ENCODE measurements at regions not wholly inside any gene's neighbourhood (a gene's known extent, or its start where the extent isn't known, plus 50 kb on each side); places are given as distances from the start of the nearest gene placed in this dataset.

DNA sequence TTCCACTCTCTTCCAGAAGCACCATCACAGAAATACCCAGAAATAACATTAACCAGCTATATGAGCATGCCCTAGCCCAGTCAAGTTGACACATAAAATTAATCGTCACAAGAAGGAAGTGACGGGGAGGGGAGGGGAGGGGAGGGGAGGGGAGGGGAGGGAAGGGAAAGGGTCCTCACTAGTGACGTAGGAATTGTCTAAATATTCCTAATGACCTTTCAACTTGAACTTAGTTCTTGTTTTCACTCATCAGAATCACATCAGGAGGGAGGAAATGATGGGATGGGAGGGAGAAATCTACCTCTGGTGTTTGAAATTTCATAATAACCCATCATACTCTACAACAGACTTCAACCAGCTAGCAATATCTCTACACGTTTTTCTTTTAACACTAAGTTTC lies 52.2 kb upstream of the NOCT start:
- TF ChIP-seq, protein P1, sequence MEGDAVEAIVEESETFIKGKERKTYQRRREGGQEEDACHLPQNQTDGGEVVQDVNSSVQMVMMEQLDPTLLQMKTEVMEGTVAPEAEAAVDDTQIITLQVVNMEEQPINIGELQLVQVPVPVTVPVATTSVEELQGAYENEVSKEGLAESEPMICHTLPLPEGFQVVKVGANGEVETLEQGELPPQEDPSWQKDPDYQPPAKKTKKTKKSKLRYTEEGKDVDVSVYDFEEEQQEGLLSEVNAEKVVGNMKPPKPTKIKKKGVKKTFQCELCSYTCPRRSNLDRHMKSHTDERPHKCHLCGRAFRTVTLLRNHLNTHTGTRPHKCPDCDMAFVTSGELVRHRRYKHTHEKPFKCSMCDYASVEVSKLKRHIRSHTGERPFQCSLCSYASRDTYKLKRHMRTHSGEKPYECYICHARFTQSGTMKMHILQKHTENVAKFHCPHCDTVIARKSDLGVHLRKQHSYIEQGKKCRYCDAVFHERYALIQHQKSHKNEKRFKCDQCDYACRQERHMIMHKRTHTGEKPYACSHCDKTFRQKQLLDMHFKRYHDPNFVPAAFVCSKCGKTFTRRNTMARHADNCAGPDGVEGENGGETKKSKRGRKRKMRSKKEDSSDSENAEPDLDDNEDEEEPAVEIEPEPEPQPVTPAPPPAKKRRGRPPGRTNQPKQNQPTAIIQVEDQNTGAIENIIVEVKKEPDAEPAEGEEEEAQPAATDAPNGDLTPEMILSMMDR (IDR thresholded peaks at IDR 0.05): no peak
- TF ChIP-seq POLR2A (IDR thresholded peaks at IDR 0.05): no peak
